IMR-90 (cell line): ENCODE measurements at regions not wholly inside any gene's neighbourhood (a gene's known extent, or its start where the extent isn't known, plus 50 kb on each side); places are given as distances from the start of the nearest gene placed in this dataset.

Experiments
- BHLHE40 ChIP-seq: fragments of 150-350 bp; IDR thresholded peaks from 2 replicates; pipeline ENCODE4 v1.6.1; 2016; ENCODE audit warnings: mild to moderate bottlenecking, low read depth, low read length
- CEBPB ChIP-seq: IDR thresholded peaks from 2 replicates; pipeline ENCODE4 v1.6.1; 2012; ENCODE audit warnings: low read depth, low read length, improper control_type of control experiment
- CHD1 ChIP-seq: IDR thresholded peaks from 2 replicates; pipeline ENCODE4 v1.6.1; 2012; ENCODE audit warnings: low read depth, low read length, improper control_type of control experiment
- CTCF ChIP-seq: conservative IDR thresholded peaks from 2 replicates; pipeline ENCODE4 v1.5.1; 2012; ENCODE audit warnings: mild to moderate bottlenecking, low read depth, low read length, improper control_type of control experiment
- MAFK ChIP-seq: IDR thresholded peaks from 2 replicates; pipeline ENCODE4 v1.6.1; 2012; ENCODE audit warnings: low read depth, low read length, improper control_type of control experiment
- MXI1 ChIP-seq: IDR thresholded peaks from 2 replicates; pipeline ENCODE4 v1.6.1; 2012; ENCODE audit warnings: low read depth, mild to moderate bottlenecking, low read length, moderate library complexity, borderline replicate concordance
- NFE2L2 ChIP-seq: fragments of 150-350 bp; IDR thresholded peaks from 2 replicates; pipeline ENCODE4 v1.6.1; 2016; ENCODE audit warnings: low read depth, mild to moderate bottlenecking, low read length
- POLR2A ChIP-seq: IDR thresholded peaks from 2 replicates; pipeline ENCODE4 v1.6.1; 2012; ENCODE audit warnings: mild to moderate bottlenecking, low read depth, low read length
- RAD21 ChIP-seq: IDR thresholded peaks from 2 replicates; pipeline ENCODE4 v1.6.1; 2012; ENCODE audit warnings: low read length, improper control_type of control experiment
- RFX5 ChIP-seq: IDR thresholded peaks from 2 replicates; pipeline ENCODE4 v1.8.0; 2012; ENCODE audit warnings: low read depth, mild to moderate bottlenecking, low read length, moderate library complexity
- SMC3 ChIP-seq: fragments of 150-350 bp; IDR thresholded peaks from 2 replicates; pipeline ENCODE4 v1.6.1; 2016; ENCODE audit warnings: low read depth, mild to moderate bottlenecking, antibody characterized with exemption, low read length, moderate library complexity
- TF ChIP-seq, protein P1 (sequence below): fragments of 150-350 bp; IDR thresholded peaks from 2 replicates; pipeline ENCODE4 v1.6.1; 2016; ENCODE audit warnings: low read depth, mild to moderate bottlenecking, low read length, moderate library complexity, borderline replicate concordance

- no peak for TF ChIP-seq MAFK
- TF ChIP-seq BHLHE40 = no peak
- no peak for TF ChIP-seq CTCF
- no peak for TF ChIP-seq POLR2A
- TF ChIP-seq SMC3 = no peak
- TF ChIP-seq, protein P1, sequence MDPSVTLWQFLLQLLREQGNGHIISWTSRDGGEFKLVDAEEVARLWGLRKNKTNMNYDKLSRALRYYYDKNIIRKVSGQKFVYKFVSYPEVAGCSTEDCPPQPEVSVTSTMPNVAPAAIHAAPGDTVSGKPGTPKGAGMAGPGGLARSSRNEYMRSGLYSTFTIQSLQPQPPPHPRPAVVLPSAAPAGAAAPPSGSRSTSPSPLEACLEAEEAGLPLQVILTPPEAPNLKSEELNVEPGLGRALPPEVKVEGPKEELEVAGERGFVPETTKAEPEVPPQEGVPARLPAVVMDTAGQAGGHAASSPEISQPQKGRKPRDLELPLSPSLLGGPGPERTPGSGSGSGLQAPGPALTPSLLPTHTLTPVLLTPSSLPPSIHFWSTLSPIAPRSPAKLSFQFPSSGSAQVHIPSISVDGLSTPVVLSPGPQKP = no peak
- TF ChIP-seq NFE2L2 = no peak
- TF ChIP-seq RAD21 = no peak
- no peak for TF ChIP-seq CEBPB
- no peak for TF ChIP-seq MXI1
- TF ChIP-seq RFX5 = no peak
- no peak for TF ChIP-seq CHD1
These were observed 495.8 kb downstream of the AJAP1 start for GRCh38 chr1:5150191-5150590.
